ENCODE measurements at regions not wholly inside any gene's neighbourhood (a gene's known extent, or its start where the extent isn't known, plus 50 kb on each side); places are given as distances from the start of the nearest gene placed in this dataset.

- TF ChIP-seq POLR2A (IDR thresholded peaks at IDR 0.05) (no peak), CTCF (IDR thresholded peaks at IDR 0.05) (no peak)
Measured at GRCh38 chr19:29309637-29310036, 96.7 kb upstream of the UQCRFS1 start.
